ENCODE measurements at regions not wholly inside any gene's neighbourhood (a gene's known extent, or its start where the extent isn't known, plus 50 kb on each side); places are given as distances from the start of the nearest gene placed in this dataset.

DNA sequence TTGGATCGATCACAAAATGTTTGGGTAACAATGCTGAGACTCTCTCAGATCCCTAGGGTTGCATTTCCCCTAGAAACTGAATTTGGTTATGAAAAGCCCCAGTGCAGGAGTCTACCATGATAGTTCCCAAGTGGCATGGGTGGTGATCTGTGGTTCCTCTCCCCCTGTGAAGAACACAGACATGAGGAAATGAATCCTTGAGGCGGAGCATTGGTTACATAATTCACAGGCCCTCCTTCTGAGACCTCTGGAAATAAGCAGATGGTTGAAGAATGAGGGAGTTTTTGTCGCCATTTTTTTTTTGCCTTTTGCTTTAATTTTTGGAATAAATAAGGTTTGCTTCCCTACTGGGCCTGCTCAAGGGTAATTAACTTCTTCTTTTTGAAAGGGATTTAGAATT lies 597.0 kb upstream of the RBFOX1 start:
- FAIRE-seq = no peak
- no peak for DNase-seq (ENCODE audit: low read depth, low spot score)
- dilution Hi-C loops (cut with MboI; ENCODE audit: extremely low pct_ligation_motif_present, low sequenced_read_pairs) = no loop called here
- intact Hi-C loops (cut with micrococcal nuclease) = no loop called here
- Histone ChIP-seq H3K4me3 (replicated peaks in 1 of 3; ENCODE audit: insufficient read depth in 1 of 3, low read depth in 1 of 3, low read length in 3 of 3) (no peak overlapping the region), H3K4me1 (ENCODE audit: control insufficient read depth, extremely low read depth, insufficient read depth, low read length) (no peaks in the 10 kb centered on the region), H4K20me1 (replicated peaks; ENCODE audit: control insufficient read depth, extremely low read depth, insufficient read depth, low read length) (no peaks in the 10 kb centered on the region), H3K9me1 (replicated peaks; ENCODE audit: control insufficient read depth, extremely low read depth, insufficient read depth, low read length) (no peaks in the 10 kb centered on the region), H3K79me2 (ENCODE audit: control insufficient read depth, insufficient read depth, low read length) (no peaks in the 10 kb centered on the region), H3K27me3 (ENCODE audit: control insufficient read depth in 2 of 2, insufficient read depth in 2 of 2, low read length in 2 of 2) (no peaks in the 10 kb centered on the region), H3K9ac (replicated peaks; ENCODE audit: extremely low read depth, insufficient read depth, low read length) (no peak overlapping the region), H3K36me3 (ENCODE audit: control insufficient read depth in 2 of 2, extremely low read depth in 1 of 2, insufficient read depth in 2 of 2, low read length in 2 of 2) (no peaks in the 10 kb centered on the region), H3K27ac (ENCODE audit: insufficient read depth, low read depth, low read length) (no peak overlapping the region), H2AFZ (ENCODE audit: low read depth, low read length) (no peak overlapping the region), H3K9me3 (replicated peaks; ENCODE audit: control insufficient read depth, insufficient read depth, low read length) (peaks cover 8% of the 10 kb centered on the region), H3K4me2 (ENCODE audit: insufficient read depth, low read length) (no peak overlapping the region)
- POLR2A ChIA-PET = no interaction called here
- TF ChIP-seq EZH2 (IDR thresholded peaks at IDR 0.05; ENCODE audit: borderline replicate concordance, low read depth, low read length, severe bottlenecking) = no peak
- TF ChIP-seq GATA2 (IDR thresholded peaks at IDR 0.05; ENCODE audit: insufficient read depth, insufficient read length, low read depth, low read length) = no peak
- TF ChIP-seq, protein P1, sequence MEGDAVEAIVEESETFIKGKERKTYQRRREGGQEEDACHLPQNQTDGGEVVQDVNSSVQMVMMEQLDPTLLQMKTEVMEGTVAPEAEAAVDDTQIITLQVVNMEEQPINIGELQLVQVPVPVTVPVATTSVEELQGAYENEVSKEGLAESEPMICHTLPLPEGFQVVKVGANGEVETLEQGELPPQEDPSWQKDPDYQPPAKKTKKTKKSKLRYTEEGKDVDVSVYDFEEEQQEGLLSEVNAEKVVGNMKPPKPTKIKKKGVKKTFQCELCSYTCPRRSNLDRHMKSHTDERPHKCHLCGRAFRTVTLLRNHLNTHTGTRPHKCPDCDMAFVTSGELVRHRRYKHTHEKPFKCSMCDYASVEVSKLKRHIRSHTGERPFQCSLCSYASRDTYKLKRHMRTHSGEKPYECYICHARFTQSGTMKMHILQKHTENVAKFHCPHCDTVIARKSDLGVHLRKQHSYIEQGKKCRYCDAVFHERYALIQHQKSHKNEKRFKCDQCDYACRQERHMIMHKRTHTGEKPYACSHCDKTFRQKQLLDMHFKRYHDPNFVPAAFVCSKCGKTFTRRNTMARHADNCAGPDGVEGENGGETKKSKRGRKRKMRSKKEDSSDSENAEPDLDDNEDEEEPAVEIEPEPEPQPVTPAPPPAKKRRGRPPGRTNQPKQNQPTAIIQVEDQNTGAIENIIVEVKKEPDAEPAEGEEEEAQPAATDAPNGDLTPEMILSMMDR (IDR thresholded peaks at IDR 0.05; ENCODE audit: extremely low read depth in 1 of 2, insufficient read depth in 1 of 2, low read depth in 1 of 2, low read length in 2 of 2) = no peak
- TF ChIP-seq JUN (IDR thresholded peaks at IDR 0.05; ENCODE audit: borderline replicate concordance, insufficient read depth, insufficient read length, low read depth) = no peak
- no peak for TF ChIP-seq POLR2AphosphoS5 (IDR thresholded peaks at IDR 0.05; ENCODE audit: insufficient read depth, low read depth, low read length)
- no peak for TF ChIP-seq MAX (IDR thresholded peaks at IDR 0.05; ENCODE audit: insufficient read depth, insufficient read length)
- no peak for TF ChIP-seq FOS (IDR thresholded peaks at IDR 0.05; ENCODE audit: borderline replicate concordance, insufficient read depth, low read length)
- no peak for TF ChIP-seq POLR2A (IDR thresholded peaks at IDR 0.05; ENCODE audit: low read depth, low read length)
- TF ChIP-seq MYC (IDR thresholded peaks at IDR 0.05; ENCODE audit: low read depth, low read length) = no peak
- BruUV-seq (replicated peaks) = no TSS peak
- CTCF ChIA-PET = no interaction called here
